GM18520 (cell line): ENCODE measurements at regions not wholly inside any gene's neighbourhood (a gene's known extent, or its start where the extent isn't known, plus 50 kb on each side); places are given as distances from the start of the nearest gene placed in this dataset.

ENCODE experiments used
- ATAC-seq: cut with Tn5 transposase; IDR thresholded peaks from one replicate; pipeline ENCODE4 v1.9.1; 2021; ENCODE audit not compliant: unreplicated experiment

DNA sequence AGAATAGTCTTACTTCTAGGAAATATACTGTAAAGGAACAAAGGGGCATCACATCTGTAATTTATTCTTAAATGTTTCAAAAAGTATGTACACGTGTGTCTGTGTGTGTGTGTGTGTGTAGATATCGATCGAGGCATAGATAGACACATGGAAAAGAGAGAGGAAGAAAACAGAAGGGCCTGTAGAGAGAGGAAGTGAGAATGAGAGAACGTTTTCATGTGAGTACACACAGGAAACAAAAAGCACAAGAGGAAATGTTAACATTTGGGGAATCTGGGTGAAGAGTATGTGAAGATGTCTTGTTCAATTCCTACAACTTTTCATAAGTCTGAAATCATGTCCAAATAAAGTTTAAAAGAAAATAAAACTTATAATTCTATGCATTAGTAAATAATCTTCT is 286.5 kb upstream of the SORCS1 start:
- no peak for ATAC-seq

DNA sequence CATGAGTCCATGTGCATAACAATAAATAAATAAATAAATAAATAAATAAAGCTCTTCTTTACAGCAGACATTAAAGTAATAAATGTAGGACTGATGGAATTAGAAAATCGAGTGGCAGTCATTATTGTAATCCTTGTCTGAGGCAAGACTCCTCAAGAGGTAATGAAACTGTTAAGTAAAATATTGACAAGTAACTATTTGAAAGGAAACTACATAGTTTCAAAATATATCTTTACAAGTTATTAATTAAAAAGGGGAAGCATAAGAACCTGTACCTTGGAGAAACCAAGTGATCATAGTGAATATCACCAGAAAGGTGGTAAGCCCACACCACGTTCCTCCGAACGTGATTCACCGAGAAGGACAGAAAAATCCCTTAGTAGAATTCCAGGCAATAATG is 285.6 kb upstream of the SORCS1 start:
- ATAC-seq, result peak; percentile 49

DNA sequence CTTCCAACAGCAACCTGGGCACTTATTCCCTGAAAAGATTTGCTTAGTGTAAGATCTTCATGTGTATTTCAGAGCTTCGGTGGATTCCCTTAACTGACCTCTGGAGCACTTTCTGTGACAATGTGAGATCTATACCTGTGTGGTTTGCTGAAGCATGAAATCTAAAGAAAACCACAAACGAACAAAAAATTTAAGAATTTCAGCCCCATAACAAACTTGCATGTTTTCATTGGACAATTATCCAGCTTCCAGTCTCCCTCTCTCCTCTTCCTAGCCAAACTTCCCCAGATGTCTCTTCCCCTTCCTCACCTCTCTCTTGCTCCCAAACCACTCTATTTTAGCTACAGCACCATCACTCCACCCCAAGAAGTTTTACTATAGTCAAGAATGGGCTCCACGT is 279.9 kb upstream of the SORCS1 start:
- ATAC-seq, result no peak

DNA sequence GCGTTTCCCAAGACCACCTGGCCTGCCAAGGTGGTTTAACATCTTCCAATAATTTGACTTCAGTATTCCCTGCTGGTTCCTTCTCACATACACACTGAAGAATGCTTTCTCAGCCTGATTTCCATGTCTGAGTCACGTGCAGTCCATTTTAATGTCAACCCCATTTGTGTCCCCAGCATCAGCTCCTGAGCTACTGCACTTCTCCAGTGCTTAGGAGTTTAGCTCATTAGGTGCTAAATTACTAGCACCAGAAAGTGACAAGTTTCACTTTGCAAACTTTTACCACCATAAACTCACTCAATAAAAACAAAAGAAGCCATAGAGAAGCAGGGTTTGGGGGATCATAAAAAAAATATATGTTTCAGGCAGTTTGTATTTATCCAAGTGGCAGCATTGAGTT is 279.3 kb upstream of the SORCS1 start:
- no peak for ATAC-seq

DNA sequence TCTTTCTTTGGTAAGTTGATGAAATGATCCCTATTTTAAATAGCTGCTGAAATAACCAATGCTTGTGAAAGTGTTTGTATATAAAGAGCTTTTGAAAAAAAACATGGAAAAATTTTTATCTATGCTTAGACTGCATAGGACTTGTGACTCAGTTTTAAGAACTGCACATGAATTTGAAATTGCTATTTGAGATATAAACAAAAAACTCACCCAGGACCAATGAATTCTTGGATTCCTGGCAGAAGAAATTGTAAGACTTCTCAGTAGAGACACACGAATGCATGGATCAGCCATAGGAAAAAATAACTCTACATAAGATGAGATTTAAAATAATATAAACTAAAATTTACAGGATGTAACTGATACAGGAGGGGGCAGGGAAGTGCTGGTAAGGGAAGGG is 278.8 kb upstream of the SORCS1 start:
- no peak for ATAC-seq

DNA sequence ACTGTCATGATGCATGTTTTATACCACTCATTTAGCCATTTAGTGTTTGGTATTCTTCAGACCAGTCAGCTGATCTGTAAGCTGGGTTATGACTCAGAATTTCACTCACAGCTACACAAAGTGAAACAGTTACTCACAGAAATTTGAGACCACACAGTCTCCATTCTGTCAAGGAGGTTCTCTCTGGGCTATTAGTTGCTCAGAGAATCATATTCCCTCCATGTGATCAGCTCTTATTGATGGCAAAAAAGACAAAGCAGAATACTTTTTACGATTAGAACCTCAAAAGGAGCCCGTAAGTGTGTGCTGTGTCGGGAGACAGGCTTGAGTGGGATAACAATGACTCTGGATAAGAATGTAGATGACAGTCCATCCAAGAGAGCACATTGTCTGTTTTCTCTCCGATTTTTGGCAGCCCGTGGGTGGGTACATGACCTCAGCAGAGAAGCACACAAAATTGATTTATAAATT is 277.6 kb upstream of the SORCS1 start:
- peak; percentile 99 for ATAC-seq

DNA sequence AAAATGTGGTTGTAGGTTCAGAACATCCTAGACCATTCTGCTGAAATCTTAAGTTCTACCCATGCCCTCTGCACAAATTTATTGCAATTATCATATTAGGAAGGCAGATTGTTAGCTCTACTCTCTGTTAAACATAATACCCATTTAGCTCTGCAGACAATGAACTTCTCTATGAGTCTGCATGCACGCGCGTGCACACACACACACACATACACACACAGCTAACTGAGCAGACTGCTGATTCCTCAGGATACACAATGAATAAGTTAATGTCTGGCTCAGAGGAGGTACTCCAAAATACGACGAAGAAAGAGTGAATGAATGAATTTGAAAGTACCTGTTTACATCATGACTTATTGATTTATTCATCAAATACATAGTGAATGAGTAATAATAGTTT is 276.2 kb upstream of the SORCS1 start:
- no peak for ATAC-seq

DNA sequence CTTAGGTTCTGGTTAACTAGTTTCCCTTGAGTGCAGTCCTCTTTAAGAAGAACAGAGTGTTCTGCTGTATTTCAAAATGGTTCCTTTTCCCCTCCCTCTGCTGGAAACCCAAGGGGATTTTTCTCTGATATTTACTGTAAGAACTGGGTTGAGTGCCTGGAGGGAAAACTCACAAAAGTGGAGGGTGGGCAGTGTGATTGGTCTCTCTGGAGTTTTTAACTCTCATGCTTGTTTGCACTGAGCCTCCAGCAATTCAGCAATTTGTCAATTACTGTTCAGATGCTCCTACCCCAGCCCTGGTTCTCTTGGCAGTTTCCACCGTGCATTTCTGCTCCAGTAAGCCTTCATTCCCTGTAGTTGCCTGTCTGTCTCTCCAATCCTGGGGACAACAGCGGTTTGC is 273.4 kb upstream of the SORCS1 start:
- no peak for ATAC-seq

DNA sequence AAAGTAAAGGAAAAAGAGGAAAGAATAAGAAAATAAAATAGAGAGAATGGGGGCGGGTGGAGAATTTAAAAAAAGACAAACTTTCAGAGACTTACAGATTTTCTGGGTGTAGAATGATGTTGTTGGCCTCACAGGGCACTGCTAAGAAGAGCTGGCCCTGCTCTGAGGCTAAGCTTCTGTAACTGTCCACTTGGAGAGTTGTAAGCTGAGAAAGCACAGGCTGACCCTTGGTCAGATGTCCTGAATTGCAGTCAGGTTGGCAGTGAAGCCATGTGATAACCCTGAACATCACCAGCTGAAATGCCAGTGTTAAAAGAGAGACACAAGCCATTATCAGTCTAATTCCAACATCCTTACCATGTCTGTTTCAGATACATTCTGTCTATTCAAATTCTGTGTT is 272.1 kb upstream of the SORCS1 start:
- no peak for ATAC-seq

DNA sequence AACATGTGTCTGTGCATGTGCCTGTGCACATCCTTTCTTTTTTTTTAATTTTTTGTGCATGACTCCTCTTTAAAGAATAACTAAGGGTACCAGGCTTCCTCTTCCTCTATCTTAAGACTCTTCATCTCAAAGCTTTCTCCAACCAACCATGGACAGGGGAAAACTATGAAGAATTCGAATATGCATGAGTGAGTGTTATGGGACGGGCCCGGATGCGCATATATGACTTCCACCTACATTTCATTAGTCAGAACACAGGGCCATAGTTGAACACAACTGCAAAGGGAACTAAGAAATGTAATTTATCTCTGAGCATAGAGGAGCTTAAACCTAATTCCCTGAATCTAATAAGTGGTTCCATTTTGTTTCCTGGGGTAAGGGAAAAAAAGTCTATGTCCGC is 270.3 kb upstream of the SORCS1 start:
- no peak for ATAC-seq

DNA sequence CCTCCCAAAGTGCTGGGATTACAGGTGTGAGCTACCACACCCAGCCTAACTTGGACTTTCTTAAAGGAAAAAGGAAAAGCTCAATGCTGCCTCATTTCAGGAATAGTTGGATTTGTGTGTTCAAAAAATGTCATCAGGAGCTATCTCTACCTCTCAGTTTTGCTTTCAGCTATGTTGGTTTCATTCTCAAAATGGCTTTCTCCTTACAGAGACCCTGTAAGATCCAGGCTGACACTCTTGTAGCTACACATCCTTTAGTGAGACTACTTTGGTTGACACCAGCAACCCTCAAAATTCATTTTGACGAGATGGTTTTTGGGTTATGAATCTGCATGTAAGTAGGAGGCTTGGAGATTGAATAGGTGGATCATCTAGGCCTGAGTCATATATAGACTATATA is 269.7 kb upstream of the SORCS1 start:
- peak; percentile 36 for ATAC-seq

DNA sequence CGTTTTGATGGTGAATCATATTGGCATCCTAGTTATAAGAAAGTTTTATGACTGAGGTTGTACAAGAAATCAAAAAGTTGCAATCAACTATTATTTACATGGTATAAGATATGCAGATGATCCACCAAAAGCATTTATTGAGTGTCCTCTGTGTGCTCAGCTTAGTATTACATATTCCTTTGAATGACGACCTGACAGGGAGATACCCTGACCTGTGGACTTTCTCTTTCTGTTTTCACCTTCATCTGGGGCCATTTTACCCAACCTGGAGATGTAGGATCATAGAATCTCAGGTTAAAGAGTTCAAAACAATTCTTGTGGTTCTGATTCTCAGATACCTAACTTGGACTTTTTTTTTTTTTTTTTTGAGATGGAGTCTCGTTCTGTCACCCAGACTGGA is 269.1 kb upstream of the SORCS1 start:
- no peak for ATAC-seq

DNA sequence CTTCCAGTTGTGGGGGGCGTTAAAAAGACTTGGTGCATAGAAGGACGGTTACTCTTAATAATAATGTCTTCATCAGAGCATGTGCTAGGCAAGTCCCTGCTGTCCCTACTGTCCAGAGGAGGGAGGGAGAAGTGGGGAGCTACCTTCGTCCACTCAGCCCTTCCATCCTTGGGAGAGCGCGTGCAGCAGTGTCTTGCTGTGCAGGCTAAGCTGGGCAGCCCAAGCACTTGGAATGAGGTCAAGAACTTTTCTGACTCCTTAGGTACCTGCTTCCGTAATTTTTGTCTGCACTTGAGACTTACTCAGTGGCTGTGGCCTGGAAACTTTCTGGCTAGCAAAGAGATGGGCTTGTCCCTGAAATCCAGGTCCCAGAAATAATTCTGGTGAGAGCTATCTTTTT is 265.9 kb upstream of the SORCS1 start:
- no peak for ATAC-seq

DNA sequence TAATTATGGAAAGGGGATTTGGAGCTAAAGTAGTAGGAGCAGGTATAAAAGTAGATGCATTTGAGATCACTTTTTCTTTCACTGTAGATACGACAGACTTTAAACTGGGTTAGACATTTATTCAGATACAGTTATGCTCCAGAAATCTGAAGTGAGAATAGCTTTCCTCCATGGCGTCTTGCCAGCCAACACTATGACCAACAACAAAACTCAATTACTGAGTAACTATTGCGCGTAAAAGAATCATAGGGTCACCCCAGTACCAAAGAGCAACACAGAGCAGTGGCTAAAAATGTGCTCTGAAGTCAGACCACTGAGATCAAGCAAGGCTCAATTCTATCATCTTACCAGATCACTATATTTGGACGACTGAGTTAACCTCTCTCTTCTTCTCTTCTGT is 262.5 kb upstream of the SORCS1 start:
- ATAC-seq, result no peak

DNA sequence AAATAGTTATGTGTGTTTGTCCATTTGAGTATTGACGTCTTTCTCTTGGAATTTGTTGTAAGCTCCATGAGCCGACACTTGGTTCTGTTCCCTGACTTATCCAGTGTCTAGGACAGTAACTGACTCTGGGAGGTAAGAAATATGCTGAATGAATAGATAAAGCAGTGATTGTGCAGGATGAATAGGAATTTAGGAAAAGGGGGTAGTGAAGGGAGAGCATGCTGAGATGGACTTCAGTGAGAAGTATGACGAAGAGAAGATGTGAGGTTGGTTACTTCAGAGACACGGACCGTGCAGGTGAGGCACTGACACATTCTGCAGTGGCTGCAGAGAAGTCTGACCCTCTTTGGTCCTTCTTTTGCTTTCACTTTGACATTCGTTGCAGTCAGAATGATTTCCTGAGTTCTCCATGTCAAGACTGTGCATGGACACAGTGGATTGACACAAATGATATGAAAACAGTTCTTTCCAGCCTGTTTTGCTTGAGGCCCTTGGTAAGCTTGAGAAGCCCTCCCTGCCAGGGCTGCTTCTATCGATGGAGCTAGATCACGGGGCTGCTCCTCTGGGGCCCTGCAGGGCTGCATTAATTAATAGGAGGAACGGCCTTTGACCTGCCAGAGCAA is 261.5 kb upstream of the SORCS1 start:
- ATAC-seq, result peak; percentile 78

DNA sequence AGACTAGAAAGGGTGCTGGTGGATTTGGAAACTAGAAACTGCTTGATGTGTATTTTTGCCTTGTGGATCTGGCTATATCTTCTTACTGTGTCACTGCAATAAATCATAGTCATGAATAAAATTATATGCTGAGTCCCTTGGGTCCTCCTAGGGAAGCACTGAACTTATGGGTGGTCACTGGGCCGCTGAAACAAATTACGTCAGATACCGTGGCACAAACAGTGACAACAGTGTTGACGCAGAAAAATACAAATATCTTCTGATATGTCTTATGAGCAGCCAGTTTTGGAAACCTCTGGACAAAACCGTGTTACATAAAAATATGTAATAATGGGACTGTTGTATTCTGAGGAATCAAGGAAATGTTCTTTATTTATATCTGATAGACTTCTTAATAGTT is 260.1 kb upstream of the SORCS1 start:
- no peak for ATAC-seq

DNA sequence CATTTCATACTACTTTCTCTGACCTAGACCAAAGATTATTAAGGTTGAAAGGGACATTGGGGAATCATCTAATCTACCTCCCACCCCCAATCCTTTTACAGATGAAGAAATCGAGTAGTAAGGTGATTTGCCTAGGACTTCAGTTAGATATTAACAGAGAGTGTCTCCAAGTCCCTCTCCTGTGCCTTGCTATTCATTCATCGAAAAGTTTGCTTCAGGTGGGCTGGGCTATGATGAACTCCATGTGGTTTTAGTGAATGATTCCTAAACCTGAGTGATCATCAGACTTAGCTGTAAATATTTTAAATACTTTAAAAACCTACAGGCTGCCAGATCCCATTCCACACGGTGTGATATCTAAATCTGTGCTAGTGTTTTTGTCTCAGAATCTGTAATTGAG is 259.4 kb upstream of the SORCS1 start:
- ATAC-seq, result no peak

DNA sequence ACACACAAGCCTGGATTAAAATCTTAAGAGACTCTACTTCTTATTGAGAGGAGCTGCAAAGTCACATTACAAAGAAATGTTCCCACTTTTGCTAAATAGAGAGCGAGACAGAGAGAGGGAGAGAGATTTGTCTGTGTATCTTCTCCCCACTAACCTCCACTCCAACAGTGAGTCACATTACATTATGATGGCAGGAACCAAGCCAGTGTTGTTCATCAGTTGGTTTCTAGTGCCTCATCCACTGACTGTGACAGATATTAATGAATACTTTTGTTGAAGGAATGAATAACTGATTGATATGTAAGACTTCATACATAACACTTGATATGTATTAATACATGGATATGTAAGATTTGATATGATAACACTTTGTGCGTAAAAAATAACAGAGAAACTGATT is 258.2 kb upstream of the SORCS1 start:
- ATAC-seq, result no peak

DNA sequence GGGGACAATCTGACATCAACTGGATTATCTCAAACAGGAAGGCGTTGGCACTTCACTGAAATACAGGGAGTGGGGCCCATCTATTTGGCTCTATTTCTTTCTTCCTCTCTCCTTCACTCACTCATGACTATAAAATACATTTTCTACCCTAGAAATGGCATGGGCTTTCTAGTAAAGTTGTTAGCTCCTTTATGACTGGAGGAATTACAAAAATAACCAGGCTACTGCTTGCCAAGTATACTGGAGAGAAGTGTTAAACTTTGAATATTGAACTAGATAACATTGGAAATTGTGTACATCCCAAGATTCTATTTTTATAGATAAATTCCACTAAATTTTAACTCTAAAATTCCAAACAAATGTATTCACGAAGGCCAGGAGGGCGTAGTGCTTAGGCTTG is 255.7 kb upstream of the SORCS1 start:
- no peak for ATAC-seq

DNA sequence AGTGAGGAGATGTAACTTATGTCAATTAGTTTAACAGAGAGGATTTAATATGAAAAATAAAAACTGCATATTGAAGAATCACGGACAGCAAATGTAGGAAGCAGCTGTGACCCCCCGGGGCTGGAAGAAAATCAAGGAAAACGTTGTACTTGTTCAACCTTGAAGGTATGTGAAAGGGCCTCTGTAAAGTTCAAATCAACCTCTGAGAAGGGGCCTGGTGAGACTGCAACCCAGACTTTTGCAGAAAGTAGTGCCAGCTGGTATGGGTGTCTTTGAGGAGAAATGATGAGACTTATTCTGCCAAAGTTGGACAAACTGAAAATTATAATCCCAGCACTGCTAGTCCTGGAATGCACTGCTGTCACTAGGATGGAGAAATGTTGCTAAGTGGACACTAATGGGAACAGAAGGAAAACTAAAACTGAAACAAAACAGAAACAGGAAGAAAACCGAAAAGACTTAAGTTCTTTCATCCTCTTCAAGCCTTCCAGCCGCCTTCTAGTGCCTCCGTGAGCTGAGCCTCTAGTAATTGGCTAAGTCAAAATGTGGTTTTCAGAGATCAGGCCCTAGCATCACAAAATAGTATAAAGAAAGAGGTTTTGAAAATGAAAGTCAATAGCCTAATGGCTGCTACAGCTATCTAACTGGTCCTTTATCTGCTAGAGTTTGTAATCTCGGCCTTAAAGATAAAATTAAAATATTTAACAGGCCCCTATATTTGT is 253.7 kb upstream of the SORCS1 start:
- ATAC-seq, result peak; percentile 39

DNA sequence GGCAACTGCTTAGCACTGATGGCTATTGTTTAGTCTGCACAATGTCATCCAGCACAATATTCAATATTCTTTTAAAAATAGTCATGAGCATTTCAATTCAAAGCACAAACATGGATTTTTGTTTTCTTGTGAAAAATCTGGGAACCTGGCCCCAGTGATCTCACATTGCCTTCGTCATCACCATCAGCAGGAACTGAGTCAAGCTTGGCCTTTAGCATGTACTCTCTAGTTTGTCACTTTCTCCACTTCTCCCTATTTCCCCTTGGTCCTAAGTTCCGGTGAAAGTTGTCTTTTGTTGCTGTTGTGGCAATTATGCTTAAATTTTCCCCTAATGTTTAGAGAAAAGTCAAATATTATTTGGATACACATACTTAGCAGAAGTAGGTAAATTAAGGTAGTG is 252.9 kb upstream of the SORCS1 start:
- ATAC-seq, result no peak

DNA sequence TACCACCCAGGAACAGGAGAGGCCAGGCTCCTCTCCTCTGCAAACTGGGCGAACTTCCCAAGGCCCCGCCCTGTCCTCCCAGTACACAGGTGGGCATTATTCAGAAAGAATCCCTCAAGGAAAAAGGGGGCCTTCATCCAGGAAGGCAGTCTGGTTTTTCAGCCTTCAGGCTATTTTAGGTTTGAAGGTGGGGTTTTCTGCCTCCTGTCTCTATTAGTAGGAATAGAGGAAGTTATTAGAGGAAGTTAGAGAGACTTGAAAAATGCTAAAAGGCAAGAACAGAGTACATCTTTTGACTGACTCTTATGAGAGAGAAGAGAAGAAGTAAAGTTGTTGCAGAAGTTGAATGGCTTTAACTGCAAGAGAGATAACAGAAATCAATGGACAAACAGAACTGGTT is 250.9 kb upstream of the SORCS1 start:
- peak; percentile 37 for ATAC-seq

DNA sequence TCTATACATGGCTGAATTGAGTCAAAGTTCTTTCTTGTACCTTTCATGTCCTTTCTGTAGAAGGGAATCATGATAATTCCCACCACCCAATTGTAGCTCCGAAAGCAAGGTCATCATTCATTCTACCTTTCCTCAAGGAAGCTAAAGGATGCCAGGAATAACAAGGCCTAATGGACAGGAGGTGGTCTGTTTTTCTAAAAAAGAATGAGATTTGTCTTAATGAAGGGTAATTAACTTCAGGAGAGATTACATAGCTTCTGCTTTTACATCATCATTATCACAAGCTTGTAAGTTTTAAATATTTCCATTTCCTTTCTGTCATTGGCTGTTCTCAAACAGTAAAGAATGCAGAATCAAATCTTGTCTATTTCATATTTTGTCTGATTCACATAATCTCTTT is 249.5 kb upstream of the SORCS1 start:
- ATAC-seq, result no peak
